Aorta (tissue), 5 donors: ENCODE measurements at regions not wholly inside any gene's neighbourhood (a gene's known extent, or its start where the extent isn't known, plus 50 kb on each side); places are given as distances from the start of the nearest gene placed in this dataset.
A peak's percentile ranks its signal among the peaks of the same experiment; 100 is the strongest.

Experiments
- ATAC-seq: fragments of 200-7000 bp; cut with Tn5 transposase; one replicate; pipeline ENCODE4 v1.9.1; 2022; ENCODE audit warnings: moderate library complexity; ENCODE audit not compliant: low FRiP score
- DNase-seq, 2 donors: peaks; one replicate each; pipeline ENCODE4 v3.0.0-alpha.2; 2020
- H3K27ac ChIP-seq, 2 donors: one replicate each; pipeline ENCODE4 v1.5.1; 2013; ENCODE audit warnings: low read length in 2 of 2, mild to moderate bottlenecking in 2 of 2, moderate library complexity in 2 of 2, control low read depth in 1 of 2, inconsistent platforms in 1 of 2, low read depth in 1 of 2
- H3K27me3 ChIP-seq, 2 donors: one replicate each; pipeline ENCODE4 v1.6.1; 2013; ENCODE audit warnings: control low read depth in 1 of 2, low read length in 1 of 2, mild to moderate bottlenecking in 1 of 2, moderate library complexity in 1 of 2; ENCODE audit not compliant: insufficient read depth in 2 of 2, control insufficient read depth in 1 of 2
- H3K36me3 ChIP-seq, 2 donors: one replicate each; pipeline ENCODE4 v1.6.1; 2013; ENCODE audit warnings: control low read depth in 1 of 2, low read length in 1 of 2, mild to moderate bottlenecking in 1 of 2; ENCODE audit not compliant: insufficient read depth in 2 of 2, control insufficient read depth in 1 of 2
- H3K4me1 ChIP-seq, 2 donors: one replicate each; pipeline ENCODE4 v1.6.1; 2013; ENCODE audit warnings: low read length in 2 of 2, control low read depth in 1 of 2, mild to moderate bottlenecking in 1 of 2, moderate library complexity in 1 of 2; ENCODE audit not compliant: insufficient read depth in 2 of 2, control insufficient read depth in 1 of 2
- H3K4me3 ChIP-seq, 2 donors: one replicate each; pipeline ENCODE4 v1.5.1; 2013; ENCODE audit warnings: low read length in 2 of 2, control low read depth in 1 of 2, mild to moderate bottlenecking in 1 of 2
- H3K9me3 ChIP-seq: one replicate; pipeline ENCODE4 v1.6.1; 2013; ENCODE audit warnings: mild to moderate bottlenecking, low read length; ENCODE audit not compliant: control insufficient read depth
- WGBS, 2 donors: extraction: QIAGEN DNeasy Blood & Tissue Kit; methylation state at CpG; one replicate each; pipeline ENCODE4 v1.1.7; 2013; 5-methylcytosine and 5-hydroxymethylcytosine counted together
- intact Hi-C, 2 donors: fragments of 100-400 bp; cut with DNase I; formaldehyde crosslinking; loops; one replicate each; pipeline versions ENCODE4 v1.14.2 to v1.15.0; 2022
- donor health status: healthy with polysubstance abuse.
- donor health status: Bipolar disorder and iron deficiency.
- donor health status: DM: no; HTN: no; CAD: no.
- donor health status: DM: no; HTN: no; CAD: no.
- donor health status: DM: yes; HTN: yes; CAD: no.

DNA sequence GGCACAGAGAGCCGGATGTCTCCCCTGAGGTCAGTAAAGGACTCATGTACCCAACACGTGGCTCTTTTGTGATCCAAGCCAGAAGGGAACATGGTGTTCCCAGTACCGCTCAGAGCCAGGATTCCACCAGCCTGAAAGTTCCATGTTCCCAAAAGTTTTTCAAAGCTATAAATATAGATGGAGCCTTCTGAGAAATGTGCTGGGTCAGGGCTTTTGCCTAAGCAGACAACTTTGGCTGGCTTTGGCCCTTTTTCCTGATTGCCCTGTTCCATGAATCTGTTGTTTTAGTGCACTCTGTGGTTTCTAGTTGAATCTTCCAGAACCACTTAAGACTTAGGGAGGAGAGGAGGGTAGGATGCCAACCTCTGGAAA, 128.5 kb upstream of the HS3ST2 start:
- DNase-seq (peak in 1 of 2 donors; percentile 59), ATAC-seq (peak; percentile 90)
- Histone ChIP-seq H3K4me1 (peaks cover 0 to 4% of the 10 kb centered on the region in 2 donors), H3K9me3 (peaks cover 1% of the 10 kb centered on the region), H3K36me3 (no peaks in the 10 kb centered on the region), H3K4me3 (no peak overlapping the region), H3K27ac (peak overlapping the region; percentile 97 to 98), H3K27me3 (no peaks in the 10 kb centered on the region)
- 9 to 12% methylated on average over 3 of the region's 3 CpGs for WGBS, 2 donors
- intact Hi-C loops: loop anchor here in 1 of 2 donors (5.0 kb wide), 2 partner anchors 132 to 493 kb away; no protein-coding TSS in a partner anchor

DNA sequence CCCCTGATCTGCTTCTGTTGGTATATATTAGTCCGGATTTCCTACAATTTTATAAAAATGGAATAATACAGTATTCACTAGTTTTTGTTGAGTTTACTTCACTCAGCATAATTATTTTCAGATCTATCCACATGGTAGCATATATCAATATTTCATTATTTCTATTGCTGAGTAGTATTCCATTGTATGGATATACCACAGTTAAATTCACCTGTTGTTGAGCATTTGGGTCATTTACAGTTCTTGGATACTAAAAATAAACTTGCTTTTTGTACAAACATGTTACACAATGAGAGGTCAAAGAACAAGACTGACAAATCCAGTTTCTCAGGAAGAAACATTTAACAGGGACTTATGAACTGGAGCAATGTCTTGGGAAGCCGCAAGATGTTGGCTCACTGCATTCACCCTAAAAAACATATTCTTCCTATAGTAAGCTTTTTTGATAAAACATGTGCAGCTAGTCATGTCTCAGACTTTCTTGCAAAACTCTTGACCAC, 126.9 kb upstream of the HS3ST2 start:
- H3K27ac ChIP-seq: no peak overlapping the region
- no peak for ATAC-seq
- 47 to 79% methylated on average over 2 of the region's 2 CpGs for WGBS, 2 donors

DNA sequence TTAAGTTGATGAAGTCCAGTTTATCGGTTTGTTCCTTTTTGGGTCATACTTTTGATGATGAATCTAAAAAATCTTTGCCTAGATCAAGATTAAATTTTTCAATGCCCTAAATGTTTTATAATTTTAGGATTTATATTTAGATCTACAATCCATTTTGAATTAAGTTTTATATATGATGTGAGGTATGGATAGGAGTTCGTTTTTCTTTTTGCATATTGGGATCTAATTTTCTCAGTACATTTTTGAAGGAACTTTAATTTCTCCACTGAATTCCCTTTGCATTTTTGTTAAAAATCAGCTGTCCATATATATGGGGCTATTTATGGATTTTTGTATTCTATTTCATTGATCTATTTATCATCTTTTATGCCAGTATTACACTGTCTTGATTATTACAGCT, 125.5 kb upstream of the HS3ST2 start:
- ATAC-seq (no peak), DNase-seq (no peak)
- H3K27me3 ChIP-seq: no peaks in the 10 kb centered on the region
- peaks cover 4 to 6% of the 10 kb centered on the region in 2 donors for H3K4me1 ChIP-seq
- H3K9me3 ChIP-seq: peaks cover 1% of the 10 kb centered on the region
- WGBS, 2 donors: 84 to 91% methylated on average over 2 of the region's 2 CpGs
- no peaks in the 10 kb centered on the region for H3K36me3 ChIP-seq
- no peak overlapping the region for H3K27ac ChIP-seq
- intact Hi-C loops: loop anchor here in 1 of 2 donors (5.0 kb wide), 2 partner anchors 129 to 496 kb away; no protein-coding TSS in a partner anchor
- H3K4me3 ChIP-seq: no peak overlapping the region

More for the DNA sequence above, 126.9 kb upstream of the HS3ST2 start:
- Histone ChIP-seq H3K4me1 (peaks cover 0 to 4% of the 10 kb centered on the region in 2 donors), H3K9me3 (peaks cover 1% of the 10 kb centered on the region), H3K27me3 (no peaks in the 10 kb centered on the region), H3K36me3 (no peaks in the 10 kb centered on the region), H3K4me3 (no peak overlapping the region)
- intact Hi-C loops: loop anchor here in 1 of 2 donors (5.0 kb wide), 2 partner anchors 130 to 495 kb away; no protein-coding TSS in a partner anchor
- no peak for DNase-seq

DNA sequence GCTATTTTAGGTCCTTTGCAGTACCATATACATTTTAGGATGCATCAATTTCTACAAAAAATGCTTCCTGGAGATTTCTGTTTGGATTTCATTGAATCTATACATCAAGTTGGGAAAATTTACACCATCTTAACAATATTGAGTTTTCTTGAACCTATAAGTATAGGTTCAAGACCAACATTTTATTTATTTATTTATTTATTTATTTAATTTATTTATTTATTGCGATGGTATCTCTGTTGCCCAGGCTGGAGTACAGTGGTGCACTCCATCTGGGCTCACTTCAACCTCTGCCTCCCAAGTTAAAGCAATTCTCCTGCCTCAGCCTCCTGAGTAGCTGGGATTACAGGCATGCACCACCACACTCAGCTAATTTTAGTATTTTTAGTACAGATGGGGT, 125.0 kb upstream of the HS3ST2 start:
- ATAC-seq: no peak
- Histone ChIP-seq H3K27me3 (no peaks in the 10 kb centered on the region), H3K4me3 (no peak overlapping the region), H3K9me3 (peaks cover 1% of the 10 kb centered on the region), H3K27ac (no peak overlapping the region), H3K4me1 (peaks cover 2 to 9% of the 10 kb centered on the region in 2 donors), H3K36me3 (no peaks in the 10 kb centered on the region)
- 80 to 88% methylated on average over 1 of the region's 1 CpG for WGBS, 2 donors
- no peak for DNase-seq
- intact Hi-C loops: loop anchor here in 1 of 2 donors (5.0 kb wide), 2 partner anchors 128 to 497 kb away; no protein-coding TSS in a partner anchor

DNA sequence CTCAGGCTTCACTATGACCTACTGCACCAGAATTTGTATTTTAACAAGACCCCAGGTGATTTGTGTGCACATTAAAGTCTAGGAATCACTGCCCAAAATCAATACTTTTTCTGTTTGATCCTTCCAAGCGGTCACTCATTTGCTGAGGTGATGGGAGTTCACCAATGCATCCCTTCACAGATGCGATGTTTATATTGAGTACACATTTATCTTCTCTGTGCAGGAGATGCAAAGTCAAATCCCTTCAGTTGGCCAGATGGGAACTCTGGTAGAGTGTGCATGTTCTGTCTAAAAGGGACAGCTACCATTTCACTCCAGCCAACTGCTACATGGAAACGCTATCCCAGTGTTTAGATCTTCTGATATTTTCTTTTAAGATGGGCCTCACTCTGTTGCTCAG, 122.6 kb upstream of the HS3ST2 start:
- peaks cover 1% of the 10 kb centered on the region for H3K9me3 ChIP-seq
- H3K4me1 ChIP-seq: peaks cover 0 to 18% of the 10 kb centered on the region in 2 donors
- 81 to 82% methylated on average over 3 of the region's 3 CpGs for WGBS, 2 donors
- no peaks in the 10 kb centered on the region for H3K36me3 ChIP-seq
- H3K27me3 ChIP-seq: no peaks in the 10 kb centered on the region
- H3K27ac ChIP-seq: no peak overlapping the region
- intact Hi-C loops: no loop called here
- H3K4me3 ChIP-seq: no peak overlapping the region
- ATAC-seq (no peak), DNase-seq (no peak)

DNA sequence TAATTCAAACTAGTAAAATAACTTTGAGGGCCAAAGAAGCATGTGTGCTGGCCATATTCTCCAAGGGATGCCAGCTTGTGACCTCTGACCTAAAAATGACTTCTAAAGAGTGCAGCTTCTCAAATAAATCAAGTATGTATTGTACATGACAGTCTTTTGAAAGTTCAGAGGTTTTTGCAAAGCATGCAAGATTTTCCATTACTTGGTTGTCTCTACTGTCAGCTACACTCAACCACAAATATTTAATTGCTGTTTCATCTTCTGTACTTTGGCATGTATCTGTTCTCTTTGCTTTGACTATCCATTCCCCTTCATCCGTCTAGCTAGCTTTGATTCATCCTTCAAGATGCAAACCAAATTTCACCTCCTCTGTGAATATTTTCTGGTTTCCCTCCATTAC, 121.9 kb upstream of the HS3ST2 start:
- Histone ChIP-seq H3K4me3 (no peak overlapping the region), H3K4me1 (peaks cover 0 to 18% of the 10 kb centered on the region in 2 donors), H3K27ac (no peak overlapping the region), H3K36me3 (no peaks in the 10 kb centered on the region), H3K9me3 (peaks cover 1% of the 10 kb centered on the region), H3K27me3 (no peaks in the 10 kb centered on the region)
- DNase-seq (no peak), ATAC-seq (no peak)
- intact Hi-C loops: no loop called here
- 86 to 88% methylated on average over 1 of the region's 1 CpG for WGBS, 2 donors

DNA sequence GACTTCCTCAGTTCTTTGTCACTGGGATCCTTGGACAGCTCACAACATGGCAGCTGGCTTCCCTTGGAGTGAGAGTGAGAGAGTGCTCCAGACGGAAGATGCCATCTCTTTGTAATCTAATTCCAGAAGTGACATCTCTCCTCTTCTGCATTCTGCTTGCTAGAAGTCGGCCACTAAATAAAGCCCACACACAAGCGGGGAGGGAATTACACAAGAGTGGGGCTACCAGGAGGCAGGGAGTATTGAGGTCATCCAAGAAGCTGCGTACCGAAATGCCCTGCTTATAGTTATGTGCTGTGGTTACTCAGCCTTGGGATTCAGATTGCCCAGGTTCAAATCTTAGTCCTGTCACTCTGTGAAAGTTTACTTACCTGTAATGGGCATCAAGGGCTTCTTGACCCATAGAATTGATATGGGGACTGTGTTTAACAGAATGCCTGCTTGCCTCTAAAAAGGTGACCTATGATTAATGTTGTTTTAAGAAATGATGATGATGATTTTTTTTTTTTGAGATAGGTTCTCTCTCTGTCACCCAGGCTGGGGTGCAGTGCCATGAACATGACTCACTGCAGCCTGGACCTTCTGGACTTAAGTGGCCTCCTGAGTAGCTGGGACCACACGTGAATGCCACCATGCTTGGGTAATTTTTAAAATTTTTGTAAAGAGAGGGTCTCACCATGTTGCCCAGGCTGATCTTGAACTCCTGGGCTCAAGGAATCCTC, 120.9 kb upstream of the HS3ST2 start:
- WGBS, 2 donors: 78 to 80% methylated on average over 6 of the region's 6 CpGs
- ATAC-seq (no peak), DNase-seq (no peak)
- H3K27me3 ChIP-seq: no peaks in the 10 kb centered on the region
- peaks cover 0 to 18% of the 10 kb centered on the region in 2 donors for H3K4me1 ChIP-seq
- H3K27ac ChIP-seq: no peak overlapping the region
- no peak overlapping the region for H3K4me3 ChIP-seq
- H3K9me3 ChIP-seq: no peaks in the 10 kb centered on the region
- intact Hi-C loops: no loop called here
- no peaks in the 10 kb centered on the region for H3K36me3 ChIP-seq

DNA sequence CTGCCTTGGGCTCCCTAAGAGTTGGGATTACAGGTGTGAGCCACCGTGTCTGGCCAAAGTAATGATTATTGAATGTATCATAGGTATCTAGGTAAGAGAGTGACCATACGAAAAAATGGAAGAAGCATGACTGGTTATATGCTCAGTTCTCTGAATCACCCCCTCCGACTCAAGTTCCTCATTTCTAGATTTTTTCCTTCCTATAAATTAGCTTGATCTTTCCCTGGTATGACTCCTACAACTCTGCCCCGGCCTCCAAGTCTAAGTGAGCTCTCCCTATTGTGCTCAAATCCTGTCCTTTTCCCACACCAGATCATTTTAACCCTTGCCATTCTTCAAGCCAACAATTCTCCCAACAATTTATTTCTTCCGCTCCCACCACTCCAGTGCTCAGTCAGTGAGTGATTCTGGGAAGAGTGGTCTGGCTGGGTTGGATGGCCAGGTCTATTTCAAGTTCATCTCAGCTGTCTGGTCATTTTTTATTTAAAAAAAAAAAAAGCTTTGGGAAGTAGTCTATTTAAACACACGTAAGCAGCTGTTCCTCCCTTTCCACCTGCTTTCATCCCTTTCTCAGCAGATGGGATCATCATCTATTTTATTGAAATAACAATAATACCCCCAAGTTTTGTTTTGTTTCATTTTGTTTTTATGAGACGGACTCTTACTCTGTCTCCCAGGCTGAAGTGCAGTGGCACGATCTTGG, 120.2 kb upstream of the HS3ST2 start:
- ATAC-seq: no peak
- intact Hi-C loops: no loop called here
- no peaks in the 10 kb centered on the region for H3K27me3 ChIP-seq
- H3K4me1 ChIP-seq: peaks cover 0 to 18% of the 10 kb centered on the region in 2 donors
- DNase-seq: no peak
- H3K4me3 ChIP-seq: no peak overlapping the region
- peak overlapping the region; percentile 79 to 85 for H3K27ac ChIP-seq
- H3K9me3 ChIP-seq: no peaks in the 10 kb centered on the region
- H3K36me3 ChIP-seq: no peaks in the 10 kb centered on the region
- WGBS, 2 donors: 78 to 79% methylated on average over 8 of the region's 8 CpGs
